ENCODE measurements at regions not wholly inside any gene's neighbourhood (a gene's known extent, or its start where the extent isn't known, plus 50 kb on each side); places are given as distances from the start of the nearest gene placed in this dataset.

GRCh38 chr1:59115865-59116264, 181.0 kb upstream of the FGGY start:
- no peak overlapping the region for H3K27ac ChIP-seq (ENCODE audit: low read depth, low read length)
- peaks cover 17% of the 10 kb centered on the region for H3K4me1 ChIP-seq (ENCODE audit: insufficient read depth, low read length)
- H3K27ac Mint-ChIP-seq (ENCODE audit: unreplicated experiment) = no peak overlapping the region
- no peaks in the 10 kb centered on the region for H3K79me2 ChIP-seq (ENCODE audit: insufficient read depth, low read length)
- H3K4me1 Mint-ChIP-seq (ENCODE audit: low read depth, unreplicated experiment) = peaks cover 28% of the 10 kb centered on the region
- H3K4me3 ChIP-seq (ENCODE audit: insufficient read depth, low read depth, low read length) = no peak overlapping the region
- H3K4me2 ChIP-seq (ENCODE audit: low read length) = no peak overlapping the region
- no peak overlapping the region for H3K4me3 Mint-ChIP-seq (ENCODE audit: unreplicated experiment)
- H3K9ac ChIP-seq (ENCODE audit: low read length) = no peak overlapping the region
- DNase-seq (ENCODE audit: low read depth) (no peak), FAIRE-seq (no peak)
- H2AFZ ChIP-seq (ENCODE audit: low read depth, low read length) = no peak overlapping the region
- no peak for TF ChIP-seq CTCF (IDR thresholded peaks at IDR 0.05; ENCODE audit: insufficient read depth, low read depth, low read length)
- TF ChIP-seq EZH2 (IDR thresholded peaks at IDR 0.05; ENCODE audit: insufficient read depth, low read length) = no peak
- no peaks in the 10 kb centered on the region for H3K9me3 Mint-ChIP-seq (ENCODE audit: unreplicated experiment)
- H3K36me3 ChIP-seq (ENCODE audit: insufficient read depth, low read length) = no peaks in the 10 kb centered on the region
- H3K9me3 ChIP-seq (ENCODE audit: insufficient read depth, low read depth, low read length) = no peaks in the 10 kb centered on the region
- H3K36me3 Mint-ChIP-seq (ENCODE audit: low read depth, unreplicated experiment) = no peaks in the 10 kb centered on the region
- no peaks in the 10 kb centered on the region for H3K27me3 Mint-ChIP-seq (ENCODE audit: low read depth, unreplicated experiment)
- H4K20me1 ChIP-seq (ENCODE audit: insufficient read depth, low read length) = no peaks in the 10 kb centered on the region
- H3K27me3 ChIP-seq (ENCODE audit: insufficient read depth, low read length) = no peaks in the 10 kb centered on the region

- no peaks in the 10 kb centered on the region for H3K27me3 Mint-ChIP-seq (ENCODE audit: low read depth, unreplicated experiment)
- H3K27ac Mint-ChIP-seq (ENCODE audit: unreplicated experiment) = peak overlapping the region; percentile 77
- Histone ChIP-seq H3K9ac (ENCODE audit: low read length) (no peak overlapping the region), H3K9me3 (ENCODE audit: insufficient read depth, low read depth, low read length) (no peaks in the 10 kb centered on the region), H3K4me2 (ENCODE audit: low read length) (peak overlapping the region; percentile 63), H4K20me1 (ENCODE audit: insufficient read depth, low read length) (no peaks in the 10 kb centered on the region), H2AFZ (ENCODE audit: low read depth, low read length) (peak overlapping the region; percentile 20), H3K27me3 (ENCODE audit: insufficient read depth, low read length) (no peaks in the 10 kb centered on the region), H3K79me2 (ENCODE audit: insufficient read depth, low read length) (no peaks in the 10 kb centered on the region), H3K36me3 (ENCODE audit: insufficient read depth, low read length) (no peaks in the 10 kb centered on the region), H3K27ac (ENCODE audit: low read depth, low read length) (no peak overlapping the region), H3K4me1 (ENCODE audit: insufficient read depth, low read length) (peaks cover 17% of the 10 kb centered on the region), H3K4me3 (ENCODE audit: insufficient read depth, low read depth, low read length) (no peak overlapping the region)
- no peaks in the 10 kb centered on the region for H3K9me3 Mint-ChIP-seq (ENCODE audit: unreplicated experiment)
- TF ChIP-seq EZH2 (IDR thresholded peaks at IDR 0.05; ENCODE audit: insufficient read depth, low read length) (no peak), CTCF (IDR thresholded peaks at IDR 0.05; ENCODE audit: insufficient read depth, low read depth, low read length) (no peak)
- peak; percentile 63 for DNase-seq (ENCODE audit: low read depth)
- H3K4me3 Mint-ChIP-seq (ENCODE audit: unreplicated experiment) = peak overlapping the region; percentile 21
- peak; percentile 84 for FAIRE-seq
- H3K36me3 Mint-ChIP-seq (ENCODE audit: low read depth, unreplicated experiment) = no peaks in the 10 kb centered on the region
- H3K4me1 Mint-ChIP-seq (ENCODE audit: low read depth, unreplicated experiment) = peaks cover 28% of the 10 kb centered on the region
These were observed 179.9 kb upstream of the FGGY start for GRCh38 chr1:59116920-59117542.

GRCh38 chr1:59122527-59122926, 174.4 kb upstream of the FGGY start:
- H3K4me1 Mint-ChIP-seq (ENCODE audit: low read depth, unreplicated experiment) = peaks cover 39% of the 10 kb centered on the region
- FAIRE-seq = no peak

More at GRCh38 chr1:59122527-59122926, 174.4 kb upstream of the FGGY start:
- H3K4me2 ChIP-seq (ENCODE audit: low read length) = no peak overlapping the region
- H3K27me3 ChIP-seq (ENCODE audit: insufficient read depth, low read length) = no peaks in the 10 kb centered on the region
- no peaks in the 10 kb centered on the region for H3K79me2 ChIP-seq (ENCODE audit: insufficient read depth, low read length)
- TF ChIP-seq CTCF (IDR thresholded peaks at IDR 0.05; ENCODE audit: insufficient read depth, low read depth, low read length) = no peak
- no peak for TF ChIP-seq EZH2 (IDR thresholded peaks at IDR 0.05; ENCODE audit: insufficient read depth, low read length)
- H3K9me3 ChIP-seq (ENCODE audit: insufficient read depth, low read depth, low read length) = no peaks in the 10 kb centered on the region
- H3K4me3 ChIP-seq (ENCODE audit: insufficient read depth, low read depth, low read length) = no peak overlapping the region
- H3K27ac Mint-ChIP-seq (ENCODE audit: unreplicated experiment) = no peak overlapping the region
- peaks cover 25% of the 10 kb centered on the region for H3K4me1 ChIP-seq (ENCODE audit: insufficient read depth, low read length)
- no peaks in the 10 kb centered on the region for H3K9me3 Mint-ChIP-seq (ENCODE audit: unreplicated experiment)
- no peaks in the 10 kb centered on the region for H4K20me1 ChIP-seq (ENCODE audit: insufficient read depth, low read length)
- no peak overlapping the region for H2AFZ ChIP-seq (ENCODE audit: low read depth, low read length)
- no peaks in the 10 kb centered on the region for H3K36me3 ChIP-seq (ENCODE audit: insufficient read depth, low read length)
- H3K4me3 Mint-ChIP-seq (ENCODE audit: unreplicated experiment) = no peak overlapping the region
- H3K27ac ChIP-seq (ENCODE audit: low read depth, low read length) = peak overlapping the region; percentile 74
- DNase-seq (ENCODE audit: low read depth) = no peak
- no peaks in the 10 kb centered on the region for H3K27me3 Mint-ChIP-seq (ENCODE audit: low read depth, unreplicated experiment)
- no peaks in the 10 kb centered on the region for H3K36me3 Mint-ChIP-seq (ENCODE audit: low read depth, unreplicated experiment)
- H3K9ac ChIP-seq (ENCODE audit: low read length) = peak overlapping the region; percentile 30

All from astrocyte (in vitro differentiated cells and primary cell).